ENCODE measurements at regions not wholly inside any gene's neighbourhood (a gene's known extent, or its start where the extent isn't known, plus 50 kb on each side); places are given as distances from the start of the nearest gene placed in this dataset.

DNA sequence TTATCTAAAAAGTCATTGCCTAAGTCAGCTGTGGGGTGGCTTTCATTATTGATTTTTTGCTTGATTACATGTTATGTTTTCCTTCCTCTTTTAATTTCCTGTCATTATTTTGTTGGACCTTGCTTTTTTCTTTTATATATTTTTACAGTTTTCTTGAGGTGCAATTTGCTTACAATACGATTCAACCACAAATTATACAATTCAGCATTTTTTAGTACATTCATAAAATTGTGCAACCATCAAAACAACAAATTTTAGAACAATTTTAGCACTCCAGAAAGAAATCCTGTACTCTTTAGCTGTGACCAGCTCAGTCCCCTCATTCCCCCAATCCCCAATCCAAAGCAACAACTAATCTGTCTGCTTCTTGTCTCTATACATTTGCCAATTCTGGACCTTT is 608.9 kb downstream of the C6orf118 start:
- FAIRE-seq (no peak), DNase-seq (ENCODE audit: low spot score) (no peak), ATAC-seq (no peak)
- peak in 1 of 2 experiments; percentile 71; a peak in 3 of 4 replicates for TF ChIP-seq MAFK (conservative IDR thresholded peaks at IDR 0.05 in 1 of 2, IDR thresholded peaks at IDR 0.05 in 1 of 2; ENCODE audit: low read length in 2 of 2)
- peak; percentile 45; the same call in 1 of the 2 replicates for TF ChIP-seq MAFF (IDR thresholded peaks at IDR 0.05; ENCODE audit: low read depth, low read length)
- TF ChIP-seq CBX2 (IDR thresholded peaks at IDR 0.05; ENCODE audit: low read depth, low read length) = no peak
- no peak for TF ChIP-seq CBX2 (CRISPR knock-in tag; IDR thresholded peaks at IDR 0.05; ENCODE audit: low read depth)
- no peaks in the 10 kb centered on the region for H3K79me2 ChIP-seq (ENCODE audit: insufficient read depth, low read length)
- H3K4me1 ChIP-seq (ENCODE audit: insufficient read depth, low read length) = no peaks in the 10 kb centered on the region
- in situ Hi-C loops (cut with HindIII; ENCODE audit: extremely low pct_ligation_motif_present, low pct_unique_long_range_greater_than_20kb) = no loop called here
- no TSS peak for BruUV-seq (replicated peaks)
- CTCF ChIA-PET (ENCODE audit: low intra/inter-chr PET ratio, low total read pairs) = no interaction called here
- H3K27me3 ChIP-seq (ENCODE audit: control insufficient read depth in 1 of 2, insufficient read depth in 2 of 2, low read length in 2 of 2) = no peaks in the 10 kb centered on the region
- H4K20me1 ChIP-seq (ENCODE audit: insufficient read depth, low read length) = no peaks in the 10 kb centered on the region
- intact Hi-C loops (cut with micrococcal nuclease; ENCODE audit: unreplicated experiment) = no loop called here
- 3% methylated on average over 1 of the region's 1 CpG for WGBS (ENCODE audit: low lambda C conversion rate)
- H3K9me3 ChIP-seq (ENCODE audit: low read length) = peaks cover 66% of the 10 kb centered on the region
- no peak overlapping the region; a peak in 1 of 6 replicates for H3K4me3 ChIP-seq (replicated peaks in 1 of 3; ENCODE audit: insufficient read depth in 1 of 3, low read depth in 2 of 3, low read length in 3 of 3)
- POLR2A ChIA-PET = no interaction called here
- no peaks in the 10 kb centered on the region for H3K36me3 ChIP-seq (replicated peaks in 1 of 2; ENCODE audit: control insufficient read depth in 1 of 2, insufficient read depth in 2 of 2, low read length in 2 of 2)
- H2AFZ ChIP-seq (ENCODE audit: low read length) = no peak overlapping the region
- H3K4me2 ChIP-seq (ENCODE audit: low read depth, low read length) = no peak overlapping the region
- no peak overlapping the region for H3K27ac ChIP-seq (ENCODE audit: extremely low read length, insufficient read depth, low read length)
- no peak overlapping the region for H3K9ac ChIP-seq (ENCODE audit: insufficient read depth, low read depth, low read length)

DNA sequence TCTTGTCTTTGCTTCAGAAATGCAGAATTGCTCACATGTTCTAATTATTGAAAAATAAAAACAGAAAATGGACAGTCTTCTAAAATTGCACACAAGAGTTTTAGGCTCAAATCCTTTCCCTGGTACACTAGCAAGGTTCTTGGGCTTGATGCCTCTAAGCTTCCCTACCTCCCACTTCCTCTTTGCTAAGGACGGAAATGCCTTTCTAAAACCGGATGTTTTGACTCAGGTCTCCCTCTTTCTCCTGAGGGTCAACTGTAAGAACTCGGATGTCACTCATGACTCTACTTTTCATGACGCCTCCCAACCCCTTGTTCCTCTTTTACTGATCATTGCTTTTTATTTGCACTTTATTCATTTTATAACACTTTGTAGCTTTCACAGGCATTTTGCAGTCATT is 613.5 kb downstream of the C6orf118 start:
- POLR2A ChIA-PET = no interaction called here
- Histone ChIP-seq H3K27ac (ENCODE audit: extremely low read length, insufficient read depth, low read length) (no peak overlapping the region), H2AFZ (ENCODE audit: low read length) (no peak overlapping the region), H3K79me2 (ENCODE audit: insufficient read depth, low read length) (no peaks in the 10 kb centered on the region), H3K9me3 (ENCODE audit: low read length) (peaks cover 94% of the 10 kb centered on the region), H3K4me2 (ENCODE audit: low read depth, low read length) (no peak overlapping the region), H3K27me3 (ENCODE audit: control insufficient read depth in 1 of 2, insufficient read depth in 2 of 2, low read length in 2 of 2) (no peaks in the 10 kb centered on the region), H3K36me3 (replicated peaks in 1 of 2; ENCODE audit: control insufficient read depth in 1 of 2, insufficient read depth in 2 of 2, low read length in 2 of 2) (no peaks in the 10 kb centered on the region), H3K9ac (ENCODE audit: insufficient read depth, low read depth, low read length) (no peak overlapping the region), H3K4me1 (ENCODE audit: insufficient read depth, low read length) (no peaks in the 10 kb centered on the region), H3K4me3 (replicated peaks in 1 of 3; ENCODE audit: insufficient read depth in 1 of 3, low read depth in 2 of 3, low read length in 3 of 3) (no peak overlapping the region), H4K20me1 (ENCODE audit: insufficient read depth, low read length) (no peaks in the 10 kb centered on the region)
- in situ Hi-C loops (cut with HindIII; ENCODE audit: extremely low pct_ligation_motif_present, low pct_unique_long_range_greater_than_20kb) = no loop called here
- no TSS peak for BruUV-seq (replicated peaks)
- intact Hi-C loops (cut with micrococcal nuclease; ENCODE audit: unreplicated experiment) = no loop called here
- DNase-seq (ENCODE audit: low spot score) (no peak), ATAC-seq (no peak), FAIRE-seq (no peak)
- CTCF ChIA-PET (ENCODE audit: low intra/inter-chr PET ratio, low total read pairs) = no interaction called here
- under 1% methylated on average over 4 of the region's 4 CpGs for WGBS (ENCODE audit: low lambda C conversion rate)
- TF ChIP-seq MED13 (CRISPR knock-in tag; IDR thresholded peaks at IDR 0.05) = no peak
- no peak for TF ChIP-seq SMARCC2 (IDR thresholded peaks at IDR 0.05)
- TF ChIP-seq, protein P1, sequence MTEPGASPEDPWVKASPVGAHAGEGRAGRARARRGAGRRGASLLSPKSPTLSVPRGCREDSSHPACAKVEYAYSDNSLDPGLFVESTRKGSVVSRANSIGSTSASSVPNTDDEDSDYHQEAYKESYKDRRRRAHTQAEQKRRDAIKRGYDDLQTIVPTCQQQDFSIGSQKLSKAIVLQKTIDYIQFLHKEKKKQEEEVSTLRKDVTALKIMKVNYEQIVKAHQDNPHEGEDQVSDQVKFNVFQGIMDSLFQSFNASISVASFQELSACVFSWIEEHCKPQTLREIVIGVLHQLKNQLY (CRISPR knock-in tag; IDR thresholded peaks at IDR 0.05) = no peak
- TF ChIP-seq ZNF878 (CRISPR knock-in tag; IDR thresholded peaks at IDR 0.05) = no peak
- TF ChIP-seq ZHX2 (IDR thresholded peaks at IDR 0.05; ENCODE audit: low read depth) = no peak
- no peak for TF ChIP-seq ZHX2 (CRISPR knock-in tag; IDR thresholded peaks at IDR 0.05; ENCODE audit: borderline replicate concordance)
- no peak for TF ChIP-seq RFX3 (CRISPR knock-in tag; IDR thresholded peaks at IDR 0.05)
- no peak for TF ChIP-seq ZNF512 (CRISPR knock-in tag; IDR thresholded peaks at IDR 0.05)
- TF ChIP-seq ZSCAN31 (CRISPR knock-in tag; IDR thresholded peaks at IDR 0.05; ENCODE audit: low read depth) = no peak

All from HepG2 (cell line).